Osteocyte (in vitro differentiated cells): ENCODE measurements at regions not wholly inside any gene's neighbourhood (a gene's known extent, or its start where the extent isn't known, plus 50 kb on each side); places are given as distances from the start of the nearest gene placed in this dataset.

Source experiments
- DNase-seq: peaks from one replicate; pipeline ENCODE4 v3.0.0; 2021; ENCODE audit warnings: mixed read lengths; ENCODE audit not compliant: unreplicated experiment; ENCODE audit errors: extremely low spot score
- H3K27ac Mint-ChIP-seq: one replicate; pipeline ENCODE4 v1.8.0; 2021; ENCODE audit warnings: mild to moderate bottlenecking, mixed read lengths; ENCODE audit not compliant: unreplicated experiment
- H3K27me3 Mint-ChIP-seq: one replicate; pipeline ENCODE4 v1.8.0; 2021; ENCODE audit warnings: mixed read lengths; ENCODE audit not compliant: unreplicated experiment
- H3K36me3 Mint-ChIP-seq: one replicate; pipeline ENCODE4 v1.8.0; 2021; ENCODE audit warnings: mixed read lengths; ENCODE audit not compliant: unreplicated experiment
- H3K4me1 Mint-ChIP-seq: one replicate; pipeline ENCODE4 v1.8.0; 2021; ENCODE audit warnings: mixed read lengths; ENCODE audit not compliant: unreplicated experiment
- H3K4me3 Mint-ChIP-seq: one replicate; pipeline ENCODE4 v1.8.0; 2021; ENCODE audit warnings: mild to moderate bottlenecking, moderate library complexity, mixed read lengths; ENCODE audit not compliant: unreplicated experiment
- H3K9me3 Mint-ChIP-seq: one replicate; pipeline ENCODE4 v1.8.0; 2021; ENCODE audit warnings: mixed read lengths; ENCODE audit not compliant: unreplicated experiment
- CTCF ChIP-seq: fragments of 200-600 bp; sonication (generic); IDR thresholded peaks from 2 replicates; pipeline ENCODE4 v1.5.0; 2021; ENCODE audit warnings: antibody characterized with exemption, mild to moderate bottlenecking, moderate library complexity

GRCh38 chr2:120485096-120485495 is 139.2 kb downstream of the INHBB start:
- no peak overlapping the region for H3K4me3 Mint-ChIP-seq

GRCh38 chr2:120486441-120486840 is 140.5 kb downstream of the INHBB start:
- no peak for DNase-seq
- H3K27me3 Mint-ChIP-seq = peaks cover 71% of the 10 kb centered on the region
- no peak for TF ChIP-seq CTCF
- H3K4me1 Mint-ChIP-seq = no peaks in the 10 kb centered on the region
- H3K27ac Mint-ChIP-seq = no peak overlapping the region
- no peak overlapping the region for H3K4me3 Mint-ChIP-seq
- no peaks in the 10 kb centered on the region for H3K36me3 Mint-ChIP-seq
- no peaks in the 10 kb centered on the region for H3K9me3 Mint-ChIP-seq

More at GRCh38 chr2:120485096-120485495, 139.2 kb downstream of the INHBB start:
- Mint-ChIP-seq H3K27me3 (peaks cover 70% of the 10 kb centered on the region), H3K9me3 (no peaks in the 10 kb centered on the region), H3K36me3 (no peaks in the 10 kb centered on the region), H3K4me1 (no peaks in the 10 kb centered on the region), H3K27ac (no peak overlapping the region)
- TF ChIP-seq CTCF = no peak
- no peak for DNase-seq

DNA sequence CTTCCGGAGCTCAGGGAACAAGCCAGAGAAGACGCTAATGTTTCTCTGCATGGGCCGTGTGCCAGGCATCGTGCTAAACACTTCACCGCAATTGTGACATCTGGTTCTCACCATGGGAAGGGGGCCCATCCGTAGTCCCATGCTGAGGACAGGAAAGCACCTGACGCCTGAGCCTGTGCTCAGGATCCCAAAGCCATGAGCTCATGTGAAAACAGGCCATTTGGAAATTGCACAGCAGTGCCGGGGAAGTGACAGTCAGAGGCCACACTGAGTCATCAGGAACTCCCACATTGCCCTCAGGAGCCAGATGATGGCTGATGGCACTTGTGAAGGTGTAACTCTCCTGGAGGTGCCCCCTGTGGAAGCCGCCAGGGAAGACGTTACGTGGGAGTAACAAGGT is 141.0 kb downstream of the INHBB start:
- Mint-ChIP-seq H3K9me3 (no peaks in the 10 kb centered on the region), H3K4me3 (no peak overlapping the region), H3K27ac (no peak overlapping the region), H3K27me3 (peaks cover 75% of the 10 kb centered on the region), H3K4me1 (no peaks in the 10 kb centered on the region), H3K36me3 (no peaks in the 10 kb centered on the region)
- no peak for DNase-seq
- TF ChIP-seq CTCF = no peak

DNA sequence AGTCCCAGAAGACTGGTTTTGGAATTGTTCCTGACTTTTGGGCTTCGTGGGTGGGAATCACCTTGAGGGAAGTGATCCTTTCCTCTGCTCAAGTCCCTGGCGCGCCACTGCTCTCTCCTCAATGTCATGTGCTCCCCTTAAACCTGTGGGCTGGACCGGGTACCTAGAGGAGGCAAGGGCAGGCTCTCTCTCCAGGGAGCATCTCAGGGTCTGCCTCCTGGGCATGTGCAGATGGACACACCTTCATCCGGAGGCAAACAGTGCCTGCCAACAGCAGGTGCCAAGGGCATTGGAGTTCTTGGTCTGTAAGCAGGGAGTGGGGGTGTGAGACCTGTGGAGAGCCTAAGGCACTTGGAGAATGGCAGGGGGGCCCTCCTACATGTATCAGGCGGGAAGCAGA is 142.6 kb downstream of the INHBB start:
- Mint-ChIP-seq H3K36me3 (no peaks in the 10 kb centered on the region), H3K27me3 (peaks cover 74% of the 10 kb centered on the region), H3K27ac (no peak overlapping the region), H3K9me3 (no peaks in the 10 kb centered on the region), H3K4me3 (no peak overlapping the region), H3K4me1 (no peaks in the 10 kb centered on the region)
- no peak for TF ChIP-seq CTCF
- no peak for DNase-seq

DNA sequence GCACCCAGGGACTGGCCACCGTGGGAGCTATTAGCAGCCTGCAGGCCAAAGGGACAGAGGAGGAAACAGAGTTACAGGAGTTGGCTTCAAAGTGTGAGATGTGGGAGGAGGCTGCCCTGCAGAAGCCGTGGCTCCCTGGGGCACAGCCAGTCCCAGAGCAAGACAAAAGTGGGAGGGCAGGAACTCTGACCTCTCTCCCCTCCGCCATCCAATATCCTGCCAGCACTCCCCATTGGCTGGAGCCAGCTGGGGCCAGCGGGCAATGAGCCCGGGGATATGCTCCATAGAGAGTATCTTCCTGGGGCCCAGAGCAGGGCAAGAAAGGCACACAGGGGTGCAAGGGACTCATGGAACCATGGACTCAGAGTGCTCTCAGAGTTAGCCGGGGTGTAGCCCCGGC is 143.1 kb downstream of the INHBB start:
- no peak overlapping the region for H3K27ac Mint-ChIP-seq
- TF ChIP-seq CTCF = no peak
- H3K4me1 Mint-ChIP-seq = no peaks in the 10 kb centered on the region
- no peaks in the 10 kb centered on the region for H3K9me3 Mint-ChIP-seq
- peaks cover 70% of the 10 kb centered on the region for H3K27me3 Mint-ChIP-seq
- no peaks in the 10 kb centered on the region for H3K36me3 Mint-ChIP-seq
- no peak overlapping the region for H3K4me3 Mint-ChIP-seq
- DNase-seq = no peak
